ENCODE measurements at regions not wholly inside any gene's neighbourhood (a gene's known extent, or its start where the extent isn't known, plus 50 kb on each side); places are given as distances from the start of the nearest gene placed in this dataset.

DNA sequence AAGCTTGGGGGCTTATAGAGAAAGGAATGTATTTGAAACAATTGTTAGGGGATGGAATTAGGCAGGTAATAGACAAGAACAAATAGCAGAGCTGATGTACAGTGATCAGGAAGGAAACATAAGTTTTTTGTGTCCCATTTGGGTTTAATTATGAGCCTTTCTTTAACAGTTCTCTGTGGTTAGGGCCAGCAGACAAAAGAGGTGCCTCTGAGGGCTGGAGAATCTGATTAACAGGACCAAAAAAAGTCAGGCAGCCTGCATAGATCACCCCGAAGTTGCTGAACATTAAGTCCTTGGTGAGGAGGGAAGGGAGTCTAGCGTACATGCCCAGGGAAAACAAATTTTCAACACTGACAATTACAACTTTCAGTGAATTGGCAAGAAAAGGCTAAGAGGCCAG, 88.6 kb upstream of the SPRED1 start:
- no peaks in the 10 kb centered on the region for H3K9me3 ChIP-seq
- ATAC-seq (no peak), FAIRE-seq (no peak), DNase-seq (no peak)
- H3K27me3 ChIP-seq = no peaks in the 10 kb centered on the region
- H3K27ac ChIP-seq = no peak overlapping the region
- no peaks in the 10 kb centered on the region for H3K36me3 ChIP-seq
- TF ChIP-seq, protein P1, sequence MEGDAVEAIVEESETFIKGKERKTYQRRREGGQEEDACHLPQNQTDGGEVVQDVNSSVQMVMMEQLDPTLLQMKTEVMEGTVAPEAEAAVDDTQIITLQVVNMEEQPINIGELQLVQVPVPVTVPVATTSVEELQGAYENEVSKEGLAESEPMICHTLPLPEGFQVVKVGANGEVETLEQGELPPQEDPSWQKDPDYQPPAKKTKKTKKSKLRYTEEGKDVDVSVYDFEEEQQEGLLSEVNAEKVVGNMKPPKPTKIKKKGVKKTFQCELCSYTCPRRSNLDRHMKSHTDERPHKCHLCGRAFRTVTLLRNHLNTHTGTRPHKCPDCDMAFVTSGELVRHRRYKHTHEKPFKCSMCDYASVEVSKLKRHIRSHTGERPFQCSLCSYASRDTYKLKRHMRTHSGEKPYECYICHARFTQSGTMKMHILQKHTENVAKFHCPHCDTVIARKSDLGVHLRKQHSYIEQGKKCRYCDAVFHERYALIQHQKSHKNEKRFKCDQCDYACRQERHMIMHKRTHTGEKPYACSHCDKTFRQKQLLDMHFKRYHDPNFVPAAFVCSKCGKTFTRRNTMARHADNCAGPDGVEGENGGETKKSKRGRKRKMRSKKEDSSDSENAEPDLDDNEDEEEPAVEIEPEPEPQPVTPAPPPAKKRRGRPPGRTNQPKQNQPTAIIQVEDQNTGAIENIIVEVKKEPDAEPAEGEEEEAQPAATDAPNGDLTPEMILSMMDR (IDR thresholded peaks at IDR 0.05) = no peak
- intact Hi-C loops (cut with DNase I) = no loop called here
- 52 to 58% methylated on average over 2 of the region's 2 CpGs for WGBS, 2 donors
- H3K4me1 ChIP-seq = no peaks in the 10 kb centered on the region
- H3K4me3 ChIP-seq = no peak overlapping the region

DNA sequence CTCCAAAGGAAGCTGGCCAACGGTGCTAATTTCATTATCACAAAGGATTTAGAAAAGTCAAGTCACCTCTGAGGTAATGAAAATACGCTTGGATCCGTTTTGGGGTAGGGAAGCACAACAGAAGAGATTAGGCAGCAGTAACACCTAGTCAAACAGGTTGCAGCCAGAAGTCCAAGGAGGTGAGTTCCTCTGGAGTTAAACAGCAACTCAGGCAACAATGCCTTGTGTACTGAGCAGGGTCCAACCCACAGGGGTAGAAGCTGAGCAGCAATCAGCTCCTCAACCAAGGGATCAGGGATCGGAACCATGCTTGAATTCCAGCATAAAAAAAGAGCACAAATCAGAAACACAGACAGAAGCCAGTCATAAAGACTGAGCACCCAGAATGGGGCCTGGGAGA, 88.1 kb upstream of the SPRED1 start:
- FAIRE-seq = no peak
- no peaks in the 10 kb centered on the region for H3K9me3 ChIP-seq
- DNase-seq = no peak
- no peak overlapping the region for H3K4me3 ChIP-seq
- no peaks in the 10 kb centered on the region for H3K4me1 ChIP-seq
- TF ChIP-seq, protein P1 (IDR thresholded peaks at IDR 0.05) = no peak
- WGBS, 2 donors = 47 to 62% methylated on average over 4 of the region's 4 CpGs
- no peak overlapping the region for H3K27ac ChIP-seq
- ATAC-seq = no peak
- no peaks in the 10 kb centered on the region for H3K36me3 ChIP-seq
- H3K27me3 ChIP-seq = no peaks in the 10 kb centered on the region
- intact Hi-C loops (cut with DNase I) = no loop called here

DNA sequence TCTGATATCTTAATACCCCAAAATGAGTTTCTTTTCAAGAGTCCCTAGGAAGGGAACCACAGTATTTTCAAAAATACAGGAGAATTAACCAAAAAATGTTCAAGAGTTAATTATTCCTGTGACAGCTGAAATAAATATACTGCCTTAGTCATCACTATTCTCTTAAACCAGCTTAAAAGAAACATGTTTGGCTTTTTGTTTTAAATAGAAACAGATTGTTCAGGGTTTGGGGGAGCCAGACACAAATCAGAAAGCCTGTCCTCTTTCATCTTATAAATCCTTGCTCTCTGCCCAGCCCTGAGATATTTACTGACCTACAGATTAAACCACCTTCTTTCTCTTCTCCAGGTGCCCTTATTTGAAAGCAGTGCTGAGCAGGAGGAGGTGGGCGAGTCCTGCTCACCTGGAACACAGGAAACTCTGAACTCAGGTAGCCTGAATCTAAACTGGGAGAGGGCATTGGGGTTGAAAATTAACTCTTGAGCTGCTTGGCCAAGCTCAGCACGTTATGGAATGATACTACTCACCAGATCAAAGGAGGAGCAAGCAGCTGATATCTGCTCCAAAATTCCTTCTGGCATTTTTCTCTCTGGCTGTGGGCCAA, 84.1 kb upstream of the SPRED1 start:
- 31 to 39% methylated on average over 2 of the region's 2 CpGs for WGBS, 2 donors
- Histone ChIP-seq H3K9me3 (no peaks in the 10 kb centered on the region), H3K4me3 (no peak overlapping the region), H3K4me1 (no peaks in the 10 kb centered on the region), H3K27ac (no peak overlapping the region), H3K27me3 (no peaks in the 10 kb centered on the region), H3K36me3 (no peaks in the 10 kb centered on the region)
- DNase-seq (no peak), FAIRE-seq (no peak), ATAC-seq (no peak)
- TF ChIP-seq, protein P1 (IDR thresholded peaks at IDR 0.05) = no peak
- intact Hi-C loops (cut with DNase I) = no loop called here

DNA sequence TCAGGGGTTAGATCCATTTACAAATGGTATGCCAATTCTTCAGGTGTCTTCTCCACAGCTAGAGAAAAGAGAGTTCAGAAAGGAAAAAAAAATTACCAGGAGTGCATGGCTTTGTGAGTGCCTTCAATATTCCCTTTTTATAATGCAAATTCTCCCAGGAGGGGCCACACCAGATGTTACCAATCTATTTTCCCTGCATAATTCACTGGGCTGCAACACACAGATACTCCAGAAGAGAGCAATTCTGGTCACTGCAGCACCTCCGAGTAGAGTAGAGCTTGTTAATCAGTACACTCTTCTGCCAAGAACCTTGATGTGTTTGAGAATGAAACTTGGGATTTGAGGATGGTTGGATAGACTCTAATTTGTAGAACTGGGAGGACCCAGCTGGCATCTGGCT, 80.7 kb upstream of the SPRED1 start:
- intact Hi-C loops (cut with DNase I) = no loop called here
- Histone ChIP-seq H3K27ac (no peak overlapping the region), H3K4me3 (no peak overlapping the region), H3K4me1 (no peaks in the 10 kb centered on the region), H3K9me3 (no peaks in the 10 kb centered on the region), H3K27me3 (no peaks in the 10 kb centered on the region), H3K36me3 (no peaks in the 10 kb centered on the region)
- 32 to 43% methylated on average over 1 of the region's 1 CpG for WGBS, 2 donors
- FAIRE-seq (no peak), DNase-seq (no peak), ATAC-seq (no peak)
- TF ChIP-seq, protein P1 (IDR thresholded peaks at IDR 0.05) = no peak

DNA sequence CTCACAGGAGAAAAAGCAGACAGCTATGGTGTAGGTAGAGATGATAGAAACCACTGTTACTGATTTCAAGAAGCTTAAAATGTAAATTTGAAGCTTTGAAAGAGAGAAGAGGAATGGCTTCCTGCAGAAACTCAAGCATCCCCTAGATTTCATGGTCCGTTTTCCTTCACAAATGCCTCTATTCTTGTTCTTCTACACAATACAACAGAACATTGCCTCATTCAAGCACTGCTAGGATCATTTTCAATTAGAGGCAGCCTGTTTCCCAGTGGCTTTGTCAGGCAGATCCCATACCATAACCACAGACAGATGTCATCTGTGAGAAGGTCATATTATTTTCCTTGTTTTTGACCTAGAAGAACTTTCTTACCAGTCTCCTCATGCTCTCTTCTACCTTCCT, 77.9 kb upstream of the SPRED1 start:
- FAIRE-seq (no peak), ATAC-seq (no peak), DNase-seq (no peak)
- H3K4me3 ChIP-seq = no peak overlapping the region
- no peaks in the 10 kb centered on the region for H3K36me3 ChIP-seq
- 50 to 68% methylated on average over 1 of the region's 1 CpG for WGBS, 2 donors
- H3K27me3 ChIP-seq = no peaks in the 10 kb centered on the region
- intact Hi-C loops (cut with DNase I) = no loop called here
- no peaks in the 10 kb centered on the region for H3K9me3 ChIP-seq
- H3K27ac ChIP-seq = no peak overlapping the region
- TF ChIP-seq, protein P1 (IDR thresholded peaks at IDR 0.05) = no peak
- H3K4me1 ChIP-seq = no peaks in the 10 kb centered on the region

Measured in pancreas (tissue), 10 donors.